H9 (cell line): ENCODE measurements at regions not wholly inside any gene's neighbourhood (a gene's known extent, or its start where the extent isn't known, plus 50 kb on each side); places are given as distances from the start of the nearest gene placed in this dataset.

ENCODE experiments used
- DNase-seq: peaks from one replicate; pipeline ENCODE4 v3.0.0-alpha.2; 2017
- H2AFZ ChIP-seq: one replicate; pipeline ENCODE4 v1.6.1; 2013; ENCODE audit warnings: mild to moderate bottlenecking, low read length, control low read depth, moderate library complexity
- H2AK5ac ChIP-seq: 2 replicates; pipeline ENCODE4 v1.6.1; 2013; ENCODE audit warnings: low read length, control low read depth, mixed read lengths; ENCODE audit not compliant: insufficient read length
- H2BK120ac ChIP-seq: one replicate; pipeline ENCODE4 v1.6.1; 2013; ENCODE audit warnings: low read depth, mild to moderate bottlenecking, low read length, control low read depth, inconsistent platforms; ENCODE audit not compliant: poor library complexity, severe bottlenecking
- H2BK12ac ChIP-seq: 2 replicates; pipeline ENCODE4 v1.6.1; 2013; ENCODE audit warnings: low read length, control low read depth, mixed read lengths, low read depth; ENCODE audit not compliant: insufficient read length
- H2BK15ac ChIP-seq: 2 replicates; pipeline ENCODE4 v1.6.1; 2013; ENCODE audit warnings: low read depth, low read length, control low read depth
- H2BK20ac ChIP-seq: one replicate; pipeline ENCODE4 v1.6.1; 2013; ENCODE audit warnings: low read depth, mild to moderate bottlenecking, low read length, control low read depth, inconsistent platforms; ENCODE audit not compliant: poor library complexity, severe bottlenecking
- H2BK5ac ChIP-seq: 2 replicates; pipeline ENCODE4 v1.6.1; 2013; ENCODE audit warnings: low read length, control low read depth, mixed read lengths; ENCODE audit not compliant: insufficient read length
- H3K14ac ChIP-seq: 2 replicates; pipeline ENCODE4 v1.6.1; 2013; ENCODE audit warnings: low read length, control low read depth; ENCODE audit not compliant: insufficient read depth
- H3K18ac ChIP-seq: 2 replicates; pipeline ENCODE4 v1.6.1; 2013; ENCODE audit warnings: low read depth, mild to moderate bottlenecking, mixed read lengths, low read length, control low read depth; ENCODE audit not compliant: insufficient read length
- H3K23ac ChIP-seq: 2 replicates; pipeline ENCODE4 v1.6.1; 2013; ENCODE audit warnings: low read length, control low read depth, mixed read lengths, low read depth; ENCODE audit not compliant: insufficient read length
- H3K23me2 ChIP-seq: 2 replicates; pipeline ENCODE4 v1.6.1; 2013; ENCODE audit warnings: low read depth, mild to moderate bottlenecking, mixed read lengths, low read length, control low read depth; ENCODE audit not compliant: insufficient read length, poor library complexity, severe bottlenecking
- H3K27ac ChIP-seq: 2 replicates; pipeline ENCODE4 v1.5.1; 2013; ENCODE audit warnings: low read length, control low read depth, mixed read lengths, low read depth; ENCODE audit not compliant: insufficient read length
- H3K27me3 ChIP-seq: 2 replicates; pipeline ENCODE4 v1.6.1; 2013; ENCODE audit warnings: low read length, control low read depth, inconsistent platforms; ENCODE audit not compliant: insufficient read depth
- H3K4ac ChIP-seq: 2 replicates; pipeline ENCODE4 v1.6.1; 2013; ENCODE audit warnings: low read depth, mild to moderate bottlenecking, control low read depth, inconsistent platforms, low read length, moderate library complexity
- H3K4me1 ChIP-seq: 2 replicates; pipeline ENCODE4 v1.6.1; 2013; ENCODE audit warnings: low read length, control low read depth, inconsistent platforms; ENCODE audit not compliant: insufficient read depth
- H3K4me2 ChIP-seq: 2 replicates; pipeline ENCODE4 v1.6.1; 2013; ENCODE audit warnings: low read length, control low read depth, mixed read lengths; ENCODE audit not compliant: insufficient read length, insufficient read depth
- H3K56ac ChIP-seq: 2 replicates; pipeline ENCODE4 v1.6.1; 2013; ENCODE audit warnings: low read depth, mild to moderate bottlenecking, mixed read lengths, low read length, control low read depth; ENCODE audit not compliant: insufficient read length
- H3K79me1 ChIP-seq: 2 replicates; pipeline ENCODE4 v1.6.1; 2013; ENCODE audit warnings: low read depth, mild to moderate bottlenecking, moderate library complexity, low read length, control low read depth, inconsistent platforms; ENCODE audit not compliant: insufficient read depth, poor library complexity, severe bottlenecking
- H3K79me2 ChIP-seq: 2 replicates; pipeline ENCODE4 v1.6.1; 2013; ENCODE audit warnings: low read length, control low read depth, inconsistent platforms; ENCODE audit not compliant: insufficient read depth
- H3K9ac ChIP-seq: 2 replicates; pipeline ENCODE4 v1.6.1; 2013; ENCODE audit warnings: low read length, control low read depth, mixed read lengths; ENCODE audit not compliant: insufficient read length; ENCODE audit errors: extremely low read depth
- H3K9me3 ChIP-seq: one replicate; pipeline ENCODE4 v1.6.1; 2013; ENCODE audit warnings: low read depth, low read length, inconsistent platforms; ENCODE audit not compliant: control insufficient read depth
- H3T11ph ChIP-seq: one replicate; pipeline ENCODE4 v1.6.1; 2013; ENCODE audit warnings: mild to moderate bottlenecking, low read length, control low read depth, inconsistent platforms
- H4K20me1 ChIP-seq: one replicate; pipeline ENCODE4 v1.6.1; 2013; ENCODE audit not compliant: control insufficient read depth, insufficient read length, insufficient read depth
- H4K5ac ChIP-seq: 2 replicates; pipeline ENCODE4 v1.6.1; 2013; ENCODE audit warnings: low read depth, mild to moderate bottlenecking, mixed read lengths, low read length, control low read depth; ENCODE audit not compliant: insufficient read length
- H4K8ac ChIP-seq: replicated peaks from 2 replicates; pipeline ENCODE4 v1.6.1; 2013; ENCODE audit warnings: low read length, control low read depth, mixed read lengths, low read depth; ENCODE audit not compliant: insufficient read length
- H4K91ac ChIP-seq: 2 replicates; pipeline ENCODE4 v1.6.1; 2013; ENCODE audit warnings: low read depth, mild to moderate bottlenecking, moderate library complexity, mixed read lengths, low read length, control low read depth; ENCODE audit not compliant: insufficient read length
- H3K27ac Mint-ChIP-seq, 3 experiments: 2 replicates in 2 of 3; 3 replicates in 1 of 3; pipeline ENCODE4 v1.8.0; 2020 to 2021; ENCODE audit warnings: mixed read lengths in 3 of 3, mild to moderate bottlenecking in 1 of 3, moderate library complexity in 1 of 3
- H3K27me3 Mint-ChIP-seq: 2 replicates; pipeline ENCODE4 v1.8.0; 2021; ENCODE audit warnings: low read depth, mild to moderate bottlenecking, moderate library complexity, mixed read lengths
- H3K36me3 Mint-ChIP-seq, 3 experiments: 2 replicates in 2 of 3; 3 replicates in 1 of 3; pipeline ENCODE4 v1.8.0; 2020 to 2021; ENCODE audit warnings: low read depth in 3 of 3, mixed read lengths in 3 of 3; ENCODE audit not compliant: insufficient read depth in 1 of 3
- H3K4me1 Mint-ChIP-seq, 2 experiments: 2 replicates each; pipeline ENCODE4 v1.8.0; 2020; ENCODE audit warnings: mixed read lengths in 2 of 2
- H3K4me3 Mint-ChIP-seq, 2 experiments: 2 replicates in 1 of 2; 3 replicates in 1 of 2; pipeline ENCODE4 v1.8.0; 2020 to 2021; ENCODE audit warnings: mild to moderate bottlenecking in 2 of 2, mixed read lengths in 2 of 2, moderate library complexity in 1 of 2
- H3K9me3 Mint-ChIP-seq, 2 experiments: 2 replicates in 1 of 2; 3 replicates in 1 of 2; pipeline ENCODE4 v1.8.0; 2020; ENCODE audit warnings: mild to moderate bottlenecking in 2 of 2, mixed read lengths in 2 of 2, moderate library complexity in 1 of 2
- CTCF ChIP-seq: fragments of 200-600 bp; sonication (generic); conservative IDR thresholded peaks from 3 replicates; pipeline ENCODE4 v1.8.0; 2021; ENCODE audit warnings: antibody characterized with exemption, mild to moderate bottlenecking
- WGBS: extraction: QIAGEN DNeasy Blood & Tissue Kit; methylation state at CpG from one replicate; pipeline ENCODE4 v1.1.7; 2013; ENCODE audit warnings: missing lambda C conversion rate, low lambda C conversion rate, mixed read lengths; ENCODE audit not compliant: insufficient read length; ENCODE audit errors: extremely low coverage; 5-methylcytosine and 5-hydroxymethylcytosine counted together

- H2BK5ac ChIP-seq: no peak overlapping the region
- H3K9me3 Mint-ChIP-seq: peaks cover 0 to 2% of the 10 kb centered on the region in 2 experiments; a peak in 1 of 5 replicates
- no peak overlapping the region for H2AK5ac ChIP-seq
- peak overlapping the region; percentile 73 for H3K4me2 ChIP-seq
- H3K4me3 Mint-ChIP-seq: peak overlapping the region; percentile 64 to 81
- H2BK120ac ChIP-seq: no peak overlapping the region
- H3K4me1 Mint-ChIP-seq: peaks cover 22 to 28% of the 10 kb centered on the region in 2 experiments
- H3K27ac Mint-ChIP-seq: no peak overlapping the region
- H3K79me2 ChIP-seq: no peaks in the 10 kb centered on the region
- no peak overlapping the region for H4K91ac ChIP-seq
- H2BK15ac ChIP-seq: no peak overlapping the region
- H4K5ac ChIP-seq: no peak overlapping the region
- H2AFZ ChIP-seq: no peak overlapping the region
- H3K4me1 ChIP-seq: no peaks in the 10 kb centered on the region; the same call in 1 of the 2 replicates
- no peak overlapping the region for H3K18ac ChIP-seq
- H3K14ac ChIP-seq: peak overlapping the region; percentile 39; the same call in 1 of the 2 replicates
- peaks cover 3% of the 10 kb centered on the region for H4K20me1 ChIP-seq
- peaks cover 63% of the 10 kb centered on the region for H3K27me3 Mint-ChIP-seq
- peaks cover 22% of the 10 kb centered on the region for H3K23me2 ChIP-seq
- no peak overlapping the region for H3K23ac ChIP-seq
- no CpG with 5 or more reads among the region's 69 CpGs for WGBS
- no peak overlapping the region for H3T11ph ChIP-seq
- no peak overlapping the region for H4K8ac ChIP-seq
- DNase-seq: peak; percentile 74
- H2BK20ac ChIP-seq: no peak overlapping the region
- H3K9ac ChIP-seq: no peak overlapping the region
- no peaks in the 10 kb centered on the region for H3K79me1 ChIP-seq
- no peaks in the 10 kb centered on the region for H3K9me3 ChIP-seq
- H3K4ac ChIP-seq: no peak overlapping the region
- H2BK12ac ChIP-seq: no peak overlapping the region
- H3K56ac ChIP-seq: no peak overlapping the region
- no peak overlapping the region for H3K27ac ChIP-seq
- H3K36me3 Mint-ChIP-seq: peaks cover 0 to under 1% (median 0%) of the 10 kb centered on the region in 3 experiments; a peak in 2 of 7 replicates
- TF ChIP-seq CTCF: no peak
- peaks cover 24% of the 10 kb centered on the region for H3K27me3 ChIP-seq
These were observed 119.1 kb upstream of the SMURF2 start for GRCh38 chr17:64781014-64781756.
